Activated T-helper 1 cell treated with Interleukin-2 at 50 U/mL for 16 hours (primary cell): ENCODE measurements at regions not wholly inside any gene's neighbourhood (a gene's known extent, or its start where the extent isn't known, plus 50 kb on each side); places are given as distances from the start of the nearest gene placed in this dataset.

Experiments
- DNase-seq: peaks from one replicate; pipeline ENCODE4 v3.0.0-alpha.2; 2020; ENCODE audit warnings: low read depth

DNA sequence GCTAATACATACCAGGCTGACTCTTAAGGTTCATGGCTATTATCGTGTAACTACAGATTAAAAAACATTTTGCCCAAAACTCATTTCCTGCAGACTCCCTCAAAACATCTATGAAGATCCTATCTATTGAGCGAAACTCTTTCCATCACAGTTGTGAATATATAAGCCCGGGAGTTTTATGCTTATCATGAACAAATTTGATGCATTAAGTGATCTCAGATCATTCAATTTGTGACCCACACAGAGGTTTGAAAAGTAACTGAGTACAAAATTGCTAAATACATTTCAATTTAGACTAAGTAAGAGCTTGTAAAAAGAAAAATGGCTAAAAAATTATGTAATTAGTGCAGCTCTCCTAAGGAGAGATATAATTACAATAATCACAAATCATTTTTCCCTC, 1228.8 kb upstream of the TENM4 start:
- DNase-seq: no peak

DNA sequence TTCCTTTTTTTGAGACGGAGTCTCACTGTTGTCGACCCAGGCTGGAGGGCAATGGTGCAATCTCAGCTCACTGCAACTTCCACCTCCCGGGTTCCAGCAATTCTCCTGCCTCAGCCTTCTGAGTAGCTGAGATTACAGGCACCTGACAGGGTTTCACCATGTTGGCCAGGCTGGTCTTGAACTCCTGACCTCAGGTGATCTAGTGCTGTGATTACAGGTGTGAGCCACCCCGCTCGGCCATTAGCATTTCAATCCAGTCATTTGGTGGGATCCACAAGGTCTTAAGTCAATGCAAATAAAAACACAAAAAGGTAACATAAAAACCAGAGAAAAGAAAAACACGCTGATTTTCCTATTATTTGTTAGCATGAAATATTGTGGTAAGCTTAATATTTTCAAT, 1227.2 kb upstream of the TENM4 start:
- DNase-seq: no peak

- no peak for DNase-seq
Observed at GRCh38 chr11:80655834-80656233, 1215.0 kb upstream of the TENM4 start.

- DNase-seq: no peak
Observed at GRCh38 chr11:80650966-80651365, 1210.1 kb upstream of the TENM4 start.

GRCh38 chr11:80649186-80649585, 1208.4 kb upstream of the TENM4 start:
- no peak for DNase-seq

- no peak for DNase-seq
Observed at GRCh38 chr11:80638296-80638695, 1197.5 kb upstream of the TENM4 start.

GRCh38 chr11:80637571-80637970, 1196.7 kb upstream of the TENM4 start:
- DNase-seq: no peak

GRCh38 chr11:80636999-80637398, 1196.2 kb upstream of the TENM4 start:
- DNase-seq: no peak

GRCh38 chr11:80635178-80635577, 1194.3 kb upstream of the TENM4 start:
- no peak for DNase-seq

- DNase-seq: no peak
Observed at GRCh38 chr11:80632691-80633090, 1191.9 kb upstream of the TENM4 start.

- no peak for DNase-seq
Observed at GRCh38 chr11:80632156-80632555, 1191.3 kb upstream of the TENM4 start.

GRCh38 chr11:80629466-80629865, 1188.6 kb upstream of the TENM4 start:
- no peak for DNase-seq

DNA sequence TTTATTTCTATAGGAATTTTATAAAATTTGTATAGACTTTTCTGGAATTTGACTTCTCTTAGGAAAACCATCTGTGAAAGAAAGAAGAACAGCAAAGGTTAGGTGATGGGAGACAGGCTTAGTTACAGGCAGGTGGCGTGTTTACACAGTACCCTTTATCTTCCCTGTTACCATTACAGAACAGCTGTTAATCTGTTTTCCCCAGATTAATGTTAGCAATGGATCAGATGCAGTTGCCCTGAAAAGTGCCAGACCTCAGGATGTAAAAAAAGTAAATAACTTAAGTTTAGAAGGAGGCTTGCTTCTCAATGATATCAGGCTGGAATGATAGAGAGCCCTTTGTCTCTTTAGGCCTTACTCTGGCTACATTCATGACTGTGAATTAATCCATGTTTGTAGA, 1186.5 kb upstream of the TENM4 start:
- DNase-seq: no peak

DNA sequence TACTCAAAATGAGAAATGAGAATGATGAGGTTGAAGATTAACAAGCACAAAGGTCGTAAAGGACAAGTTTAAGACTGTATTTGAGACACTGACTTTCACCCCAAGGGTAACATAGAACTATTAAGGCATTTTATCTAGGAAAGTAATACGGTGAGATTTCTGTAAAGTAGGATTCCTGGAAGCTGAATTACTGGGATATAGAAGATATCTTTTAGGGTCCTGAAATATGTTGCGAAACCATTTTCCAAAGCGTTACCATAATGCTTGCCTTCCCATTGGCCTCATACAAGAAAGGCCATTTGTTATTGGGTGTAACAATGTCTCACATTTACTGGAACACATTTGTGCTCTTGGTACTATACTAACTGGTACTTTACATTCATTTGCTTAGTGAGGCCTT, 1185.9 kb upstream of the TENM4 start:
- DNase-seq: no peak

GRCh38 chr11:80625563-80625962, 1184.7 kb upstream of the TENM4 start:
- no peak for DNase-seq

DNA sequence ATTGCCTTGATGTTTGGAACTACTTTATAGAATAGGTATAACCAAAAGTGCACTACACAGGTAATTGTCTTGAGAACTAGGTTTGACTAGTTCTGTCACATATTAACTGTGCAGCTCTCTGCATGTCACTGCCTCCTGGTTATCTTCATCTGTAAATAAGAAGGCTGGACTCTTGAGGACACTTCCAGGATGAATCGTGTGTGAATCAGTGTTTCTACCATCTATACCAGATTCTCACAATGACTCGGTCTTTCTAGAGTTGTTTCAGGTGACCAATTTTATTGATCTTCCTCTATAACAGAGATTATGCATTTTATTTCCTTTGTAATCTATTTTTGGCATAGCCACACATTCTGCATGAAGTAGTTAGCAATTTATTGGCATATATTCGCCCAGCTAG, 1181.0 kb upstream of the TENM4 start:
- DNase-seq: no peak

DNA sequence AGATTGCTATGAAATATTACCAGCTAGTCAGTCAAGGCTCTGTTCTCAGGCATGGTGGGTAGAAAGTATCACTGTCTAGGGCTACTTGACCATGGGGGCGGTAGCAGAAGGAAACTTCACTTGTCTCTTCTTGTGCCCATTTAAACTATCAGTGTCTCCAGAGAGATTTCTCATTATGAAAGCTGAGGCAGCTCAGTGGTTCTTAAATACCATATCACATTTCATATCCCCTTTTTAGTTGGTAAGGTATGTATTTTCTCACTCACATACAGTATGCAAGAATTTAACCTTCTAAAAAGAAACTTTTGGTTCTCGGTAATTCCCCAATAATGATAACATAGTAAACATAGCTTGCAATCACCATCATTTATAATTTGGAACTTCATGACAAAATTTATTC, 1180.0 kb upstream of the TENM4 start:
- no peak for DNase-seq

DNA sequence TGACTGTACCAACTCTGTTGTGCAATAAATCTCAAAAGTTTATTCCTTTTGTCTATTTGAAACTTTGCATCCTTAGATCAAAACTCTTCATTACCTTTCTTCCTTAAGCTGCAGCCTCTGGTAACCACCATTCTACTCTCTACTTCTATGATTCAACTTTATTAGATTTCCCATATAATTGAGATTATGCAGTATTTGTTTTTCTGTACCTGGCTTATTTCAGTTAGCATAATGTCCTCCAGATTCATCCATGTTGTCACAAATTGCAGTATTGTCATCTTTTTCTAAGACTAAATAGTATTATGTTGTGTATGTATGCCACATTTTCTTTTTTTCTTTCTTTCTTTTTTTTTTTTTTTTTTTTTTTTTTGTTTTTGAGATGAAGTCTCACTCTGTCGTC, 1176.3 kb upstream of the TENM4 start:
- DNase-seq: no peak

- no peak for DNase-seq
Observed at GRCh38 chr11:80616070-80616800, 1175.4 kb upstream of the TENM4 start.

GRCh38 chr11:80613655-80614054, 1172.8 kb upstream of the TENM4 start:
- DNase-seq: no peak

GRCh38 chr11:80610516-80610915, 1169.7 kb upstream of the TENM4 start:
- DNase-seq: no peak

DNA sequence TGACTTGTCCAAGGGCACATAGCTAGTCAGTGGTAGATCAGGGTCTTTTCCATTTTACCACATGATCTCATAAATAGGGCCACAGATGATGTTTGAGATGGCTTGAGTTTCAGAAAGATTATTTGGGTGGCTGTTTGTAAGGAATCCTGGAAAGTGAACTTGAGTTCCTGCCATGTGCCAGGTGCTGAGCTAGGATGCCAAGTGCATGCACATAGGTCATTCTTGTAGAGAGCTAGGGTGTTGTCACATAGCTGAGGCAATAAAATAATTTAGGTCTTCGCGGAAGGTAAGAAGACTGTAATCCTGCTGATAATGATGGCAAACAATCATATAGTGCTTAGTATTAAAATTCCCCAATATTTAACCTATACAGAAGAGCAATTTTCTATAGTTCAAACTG, 1162.6 kb upstream of the TENM4 start:
- DNase-seq: no peak

GRCh38 chr11:80598905-80599304, 1158.1 kb upstream of the TENM4 start:
- no peak for DNase-seq

GRCh38 chr11:80596291-80596810, 1155.5 kb upstream of the TENM4 start:
- no peak for DNase-seq
